CD4-positive, alpha-beta T cell treated with Interleukin-15 for 4 hours (primary cell): ENCODE measurements at regions not wholly inside any gene's neighbourhood (a gene's known extent, or its start where the extent isn't known, plus 50 kb on each side); places are given as distances from the start of the nearest gene placed in this dataset.

ENCODE experiments used
- DNase-seq: peaks from one replicate; pipeline ENCODE4 v3.0.0-alpha.2; 2020; ENCODE audit warnings: low spot score

- no peak for DNase-seq
These were observed 95.7 kb downstream of the VAPA start for GRCh38 chr18:10009321-10010144.

GRCh38 chr18:10010611-10011015 lies 96.8 kb downstream of the VAPA start:
- DNase-seq = no peak

- no peak for DNase-seq
These were observed 97.2 kb downstream of the VAPA start for GRCh38 chr18:10011061-10011460.

GRCh38 chr18:10011751-10012150 lies 97.9 kb downstream of the VAPA start:
- no peak for DNase-seq

GRCh38 chr18:10012526-10012925 lies 98.7 kb downstream of the VAPA start:
- DNase-seq = no peak

GRCh38 chr18:10013621-10014543 lies 100.1 kb downstream of the VAPA start:
- DNase-seq = no peak

GRCh38 chr18:10015288-10015701 lies 101.5 kb downstream of the VAPA start:
- DNase-seq = no peak

- DNase-seq = no peak
These were observed 102.4 kb downstream of the VAPA start for GRCh38 chr18:10015941-10016819.

- no peak for DNase-seq
These were observed 103.2 kb downstream of the VAPA start for GRCh38 chr18:10017043-10017442.

GRCh38 chr18:10018289-10018688 lies 104.5 kb downstream of the VAPA start:
- DNase-seq = no peak

- DNase-seq = no peak
These were observed 106.4 kb downstream of the VAPA start for GRCh38 chr18:10020171-10020570.

- no peak for DNase-seq
These were observed 108.5 kb downstream of the VAPA start for GRCh38 chr18:10022365-10022764.

- DNase-seq = no peak
These were observed 110.2 kb downstream of the VAPA start for GRCh38 chr18:10023853-10024570.

GRCh38 chr18:10025711-10026670 lies 112.2 kb downstream of the VAPA start:
- no peak for DNase-seq

GRCh38 chr18:10027031-10027430 lies 113.2 kb downstream of the VAPA start:
- DNase-seq = no peak

GRCh38 chr18:10027461-10027860 lies 113.6 kb downstream of the VAPA start:
- DNase-seq = no peak

GRCh38 chr18:10029711-10030110 lies 115.9 kb downstream of the VAPA start:
- DNase-seq = no peak

GRCh38 chr18:10030816-10031541 lies 117.2 kb downstream of the VAPA start:
- no peak for DNase-seq

- DNase-seq = no peak
These were observed 118.7 kb downstream of the VAPA start for GRCh38 chr18:10032331-10033015.
